Activated CD8-positive, alpha-beta memory T cell treated with anti-CD3 and anti-CD28 coated beads, Interleukin-2, amount 50 U/mL, for 1 hour (primary cell): ENCODE measurements at regions not wholly inside any gene's neighbourhood (a gene's known extent, or its start where the extent isn't known, plus 50 kb on each side); places are given as distances from the start of the nearest gene placed in this dataset.

Experiments used
- DNase-seq: peaks from one replicate; pipeline ENCODE4 v3.0.0-alpha.2; 2020; ENCODE audit errors: extremely low read depth

GRCh38 chr2:217477583-217477982 lies 525.2 kb downstream of the TNS1 start:
- DNase-seq: no peak

GRCh38 chr2:217475791-217476190 lies 527.0 kb downstream of the TNS1 start:
- no peak for DNase-seq

- no peak for DNase-seq
Observed at GRCh38 chr2:217475101-217475500, 527.7 kb downstream of the TNS1 start.

DNA sequence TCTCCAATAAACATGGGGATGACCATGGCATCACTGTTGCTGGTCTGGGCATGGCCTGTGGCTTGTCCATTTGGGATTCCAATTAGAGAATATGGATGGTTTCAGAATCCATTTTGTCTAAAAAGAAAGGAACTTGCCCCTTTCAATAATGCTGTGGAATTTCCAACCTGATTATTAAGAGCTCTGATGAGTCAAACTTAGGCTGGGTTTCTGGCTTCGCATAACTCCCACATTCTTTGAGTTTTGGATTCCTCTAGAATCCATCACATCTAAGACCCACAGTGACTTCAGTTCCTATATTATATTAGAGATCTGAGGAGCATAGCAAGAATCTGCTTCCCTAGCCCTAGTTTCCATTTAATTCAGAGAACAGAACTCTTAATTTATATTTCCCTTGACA lies 531.5 kb downstream of the TNS1 start:
- no peak for DNase-seq

- no peak for DNase-seq
Observed at GRCh38 chr2:217469203-217469810, 533.5 kb downstream of the TNS1 start.

DNA sequence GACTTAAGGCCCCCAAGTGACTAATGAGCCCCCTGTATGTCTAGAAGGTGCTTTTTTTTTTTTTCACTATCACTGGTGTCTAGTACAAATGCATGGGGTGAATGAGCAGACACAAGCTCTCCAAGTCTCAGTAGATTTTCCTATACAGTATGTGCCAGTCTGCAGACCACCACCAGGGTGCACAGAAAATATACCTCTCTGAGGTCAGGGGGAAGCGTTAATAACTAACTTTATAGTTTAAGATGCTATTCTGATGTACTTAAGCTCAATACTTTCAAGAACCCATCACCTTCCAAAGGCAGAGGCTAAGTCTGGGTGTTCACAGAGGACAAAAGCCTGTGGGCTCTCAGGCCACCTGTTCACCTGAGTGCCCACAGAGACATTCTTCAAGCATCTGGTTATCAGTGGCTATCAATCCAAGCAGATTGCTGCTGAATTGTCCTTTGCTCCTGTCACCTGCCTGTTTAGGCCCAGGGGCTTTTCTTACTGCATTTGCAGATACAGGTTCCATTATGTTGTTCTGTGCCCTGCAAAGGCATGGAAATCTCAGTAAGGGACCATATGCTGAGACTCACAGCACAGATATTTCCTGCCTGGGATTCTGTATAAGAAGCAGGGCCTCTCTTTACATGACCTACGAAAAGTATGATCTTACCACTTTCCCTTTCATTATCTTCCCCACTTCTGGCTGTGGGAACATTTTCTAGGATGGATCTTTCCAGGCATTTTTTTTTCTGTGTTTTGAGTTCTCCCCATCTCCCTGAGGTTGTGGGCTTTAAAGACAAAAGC lies 534.6 kb downstream of the TNS1 start:
- no peak for DNase-seq

DNA sequence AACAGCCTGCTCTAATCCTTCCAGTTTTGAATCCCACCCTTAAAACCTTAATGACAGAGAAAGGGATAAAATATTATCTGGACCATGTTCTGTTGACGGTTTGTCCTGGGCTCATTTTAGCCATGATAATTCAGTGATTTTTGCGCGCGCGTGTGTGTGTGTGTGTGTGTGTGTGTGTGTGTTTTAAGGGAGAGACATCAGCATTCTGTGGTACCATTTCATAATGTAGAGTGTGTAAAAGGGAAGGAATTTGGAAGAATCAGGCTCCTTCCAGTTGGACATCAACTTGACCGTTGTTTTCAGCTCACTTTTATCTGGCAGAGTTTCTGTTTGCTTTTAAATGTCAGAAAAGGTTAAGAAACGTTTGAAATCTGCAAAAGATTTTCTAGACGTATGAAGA lies 535.5 kb downstream of the TNS1 start:
- DNase-seq: no peak

GRCh38 chr2:217466805-217467204 lies 536.0 kb downstream of the TNS1 start:
- no peak for DNase-seq

- DNase-seq: no peak
Observed at GRCh38 chr2:217466104-217466503, 536.7 kb downstream of the TNS1 start.

DNA sequence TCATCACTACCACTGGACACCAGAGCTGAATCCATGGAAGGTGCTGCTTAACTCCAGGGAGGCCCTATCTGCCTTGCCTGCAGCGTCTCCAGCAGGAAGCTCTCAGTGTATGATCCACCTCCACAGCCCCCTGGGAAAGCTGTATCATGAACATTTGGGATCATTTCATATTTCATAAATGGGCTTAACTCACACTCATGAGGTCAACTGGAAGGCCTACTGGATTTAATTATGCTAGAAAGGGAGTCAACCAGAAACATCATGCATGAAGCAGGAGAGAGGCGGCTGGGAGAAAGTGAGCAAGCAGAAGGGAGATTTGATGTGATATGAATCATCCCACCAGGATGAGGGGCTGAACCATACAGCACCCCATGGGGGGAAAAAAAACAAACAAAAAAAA lies 537.7 kb downstream of the TNS1 start:
- DNase-seq: no peak

DNA sequence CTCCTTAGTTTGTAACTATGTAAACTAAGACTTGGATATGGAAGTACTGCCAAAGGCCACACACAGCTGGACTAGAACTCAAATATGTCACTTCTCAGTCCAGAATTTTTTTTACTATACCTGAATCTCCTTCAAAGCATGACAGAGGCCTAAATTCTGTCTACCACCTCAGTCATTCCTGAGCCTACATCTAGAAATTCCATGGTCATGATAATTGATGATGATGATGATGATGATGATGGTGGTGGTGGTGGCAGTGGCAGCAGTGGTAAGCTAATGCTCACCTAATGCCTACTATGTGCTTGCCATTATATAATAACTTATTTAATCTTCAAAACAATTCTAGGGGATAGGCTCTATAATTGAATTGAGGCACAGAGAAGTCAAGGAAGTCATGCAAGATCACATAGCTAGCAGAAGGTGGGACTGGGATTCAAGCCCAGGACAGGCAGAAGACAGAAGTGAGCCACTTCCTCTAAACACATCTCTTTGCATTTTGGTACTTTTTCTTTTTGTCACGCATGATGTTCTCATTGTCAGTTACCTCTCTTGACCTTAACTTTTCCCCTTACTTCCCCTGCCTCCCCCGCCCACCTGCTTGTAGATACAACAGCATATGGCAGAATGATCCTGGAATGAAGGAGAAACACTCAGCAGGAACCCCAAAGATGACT lies 539.3 kb downstream of the TNS1 start:
- DNase-seq: no peak

- DNase-seq: no peak
Observed at GRCh38 chr2:217462121-217462520, 540.7 kb downstream of the TNS1 start.

DNA sequence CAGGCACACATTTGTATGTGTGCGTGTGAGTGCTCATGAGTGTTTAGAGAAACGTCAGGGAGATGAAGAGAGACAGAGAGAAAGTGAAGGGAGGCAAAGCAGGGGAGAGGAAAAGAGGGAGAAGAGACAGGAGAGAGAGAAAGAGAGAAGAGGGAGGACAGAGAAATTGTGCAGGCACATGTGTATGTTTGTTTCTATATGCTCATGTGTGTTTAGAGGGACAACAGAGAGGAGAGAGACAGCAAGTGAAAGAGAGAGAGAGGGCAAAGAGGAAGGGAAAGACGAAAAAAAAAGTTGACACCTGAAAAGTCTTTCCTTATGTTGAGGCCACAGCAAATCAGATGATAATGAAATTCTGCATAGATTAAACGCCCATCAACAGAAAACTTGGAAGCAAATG lies 541.1 kb downstream of the TNS1 start:
- DNase-seq: no peak

GRCh38 chr2:217459680-217460405 lies 543.0 kb downstream of the TNS1 start:
- DNase-seq: no peak

GRCh38 chr2:217459016-217459415 lies 543.8 kb downstream of the TNS1 start:
- DNase-seq: no peak

DNA sequence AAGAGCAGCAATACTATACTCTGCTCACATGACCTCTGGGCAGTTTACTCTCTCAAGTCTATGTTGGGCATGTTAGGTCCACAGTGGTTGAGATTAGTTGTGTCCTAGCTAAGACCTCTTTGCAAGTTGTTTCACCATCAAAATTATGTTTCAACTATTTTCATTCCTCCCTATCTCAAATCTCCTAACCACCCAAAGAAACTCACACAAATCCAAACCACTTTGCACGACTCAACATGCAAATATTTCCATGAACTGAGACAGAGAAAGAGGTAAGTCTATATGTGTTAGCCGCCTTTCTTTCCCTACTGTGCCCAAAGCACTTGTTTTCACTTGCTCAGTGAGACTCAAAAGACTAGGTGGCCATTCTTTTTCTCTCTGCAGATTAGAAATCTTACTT lies 546.8 kb downstream of the TNS1 start:
- DNase-seq: no peak

DNA sequence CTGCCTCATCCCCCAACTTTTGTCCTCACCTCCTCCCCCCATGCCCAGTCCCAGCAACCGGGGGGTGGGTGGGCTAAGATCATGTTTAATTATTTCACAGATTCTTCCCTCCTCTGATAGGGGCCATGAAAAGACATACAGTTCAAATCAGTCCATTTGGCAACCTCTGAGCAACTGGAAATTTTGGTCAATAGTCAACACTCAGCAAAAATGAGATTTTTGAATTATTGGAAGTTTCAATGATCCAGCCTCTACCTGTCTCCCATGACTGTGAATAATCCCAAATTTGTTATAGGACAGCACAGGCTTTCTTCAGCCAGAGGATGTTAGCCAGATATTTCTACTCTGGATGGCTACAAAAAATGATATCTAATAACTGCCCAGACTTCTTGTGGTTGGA lies 549.9 kb downstream of the TNS1 start:
- DNase-seq: no peak

- DNase-seq: no peak
Observed at GRCh38 chr2:217451666-217452065, 551.1 kb downstream of the TNS1 start.

DNA sequence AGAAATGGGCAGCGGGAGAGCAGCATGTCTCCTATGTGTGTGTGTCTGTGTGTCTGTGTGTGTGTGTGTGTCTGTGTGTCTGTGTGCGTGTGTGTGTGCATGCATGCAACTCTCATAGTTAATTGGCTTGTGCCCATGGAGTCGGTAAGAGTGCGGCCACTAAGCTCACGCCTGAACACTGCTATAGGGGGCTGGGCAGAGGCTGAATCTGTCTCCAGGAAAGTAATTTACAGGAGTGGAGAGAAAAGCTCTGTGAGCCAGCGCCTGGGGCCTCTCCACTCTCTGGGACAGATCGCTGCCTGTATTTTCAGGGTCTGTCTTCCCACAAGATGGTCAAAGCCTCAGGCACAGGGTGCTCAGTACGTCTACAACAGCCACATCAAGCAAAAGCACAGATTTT lies 553.4 kb downstream of the TNS1 start:
- no peak for DNase-seq

DNA sequence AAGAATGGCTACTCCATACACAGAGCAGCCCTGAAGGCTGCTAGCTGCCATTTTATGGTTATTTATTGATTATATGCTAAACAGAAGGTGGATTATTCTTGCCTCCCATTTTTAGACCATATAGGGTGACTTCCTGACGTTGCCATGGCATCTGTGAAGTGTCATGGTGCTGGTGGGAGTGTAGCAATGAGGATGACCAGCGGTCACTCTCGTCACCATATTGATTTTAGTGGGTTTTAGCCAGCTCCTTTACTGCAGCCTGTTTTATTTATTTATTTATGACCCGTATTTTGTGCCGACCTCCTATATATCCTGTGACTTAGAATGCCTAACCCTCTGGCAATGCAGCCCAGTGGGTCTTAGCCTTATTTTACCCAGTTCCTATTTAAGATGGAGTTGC lies 553.9 kb downstream of the TNS1 start:
- DNase-seq: no peak

DNA sequence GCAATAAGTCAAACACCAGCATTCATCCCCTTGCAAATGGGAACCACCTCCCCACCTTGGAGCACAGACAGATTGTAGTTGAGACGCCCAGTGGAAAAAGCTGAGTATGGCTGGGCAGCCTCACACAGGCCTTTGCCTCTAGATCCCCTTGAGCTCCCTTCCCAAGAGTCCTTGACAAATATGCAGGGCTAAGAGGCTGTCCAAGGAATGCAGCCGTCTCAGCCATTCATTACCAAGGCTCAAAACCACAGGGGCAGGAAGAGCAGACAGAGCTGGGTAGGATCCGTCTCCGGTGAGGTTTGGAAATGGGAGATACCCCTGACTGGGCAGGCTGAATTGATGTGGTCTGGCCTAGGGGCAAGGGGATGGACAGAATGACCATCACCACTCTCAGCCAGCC lies 557.1 kb downstream of the TNS1 start:
- no peak for DNase-seq

DNA sequence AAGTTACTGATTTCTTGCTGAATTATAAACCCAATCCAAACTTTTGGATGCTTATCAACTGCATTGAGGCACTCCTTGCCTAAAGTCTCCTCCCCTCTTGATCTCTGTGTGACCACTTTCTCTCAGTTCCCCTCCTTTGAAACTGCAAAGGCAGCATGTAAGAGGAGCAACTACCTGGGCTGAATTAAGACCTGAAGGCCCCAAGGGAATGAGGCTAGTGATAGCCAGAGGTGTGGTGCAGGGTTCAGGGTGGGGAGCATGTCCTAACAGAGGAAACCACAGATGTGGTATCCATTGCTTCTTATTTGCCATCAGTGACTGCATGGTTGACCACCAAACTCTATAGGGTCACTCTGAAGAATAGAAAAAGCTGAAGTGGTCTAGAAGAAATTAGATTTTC lies 557.9 kb downstream of the TNS1 start:
- no peak for DNase-seq

GRCh38 chr2:217444509-217444908 lies 558.3 kb downstream of the TNS1 start:
- no peak for DNase-seq
